ENCODE measurements at regions not wholly inside any gene's neighbourhood (a gene's known extent, or its start where the extent isn't known, plus 50 kb on each side); places are given as distances from the start of the nearest gene placed in this dataset.

DNA sequence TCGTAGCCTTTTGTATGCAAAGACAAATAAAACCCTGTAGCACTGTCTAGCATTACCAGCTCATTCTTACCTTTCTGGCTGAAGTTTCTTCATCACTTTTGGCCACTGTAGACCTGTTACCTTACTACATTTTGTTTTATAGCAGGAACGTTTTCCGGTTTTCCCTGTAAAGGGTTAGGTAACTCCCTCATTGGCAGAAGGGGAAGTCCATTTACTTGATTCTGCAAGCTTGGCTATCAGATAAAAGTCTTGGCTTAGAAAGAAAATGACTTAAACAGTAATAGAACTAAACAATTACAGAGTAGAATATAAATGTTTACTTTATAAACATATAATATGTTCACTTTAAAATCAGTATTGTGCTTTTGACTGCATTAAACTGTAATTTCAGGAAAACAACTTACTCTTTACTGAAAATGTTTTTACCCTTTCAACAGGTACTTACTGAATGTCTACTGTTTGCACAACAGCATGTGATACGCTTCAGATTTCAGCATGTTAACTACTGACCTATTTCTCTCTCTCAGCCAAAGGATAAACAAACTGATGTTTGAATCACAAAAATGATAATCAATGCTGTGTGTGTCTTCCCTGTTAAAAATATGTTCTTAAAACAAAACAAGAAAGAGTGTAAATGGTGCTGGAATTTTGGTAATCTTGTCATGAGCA lies 67.1 kb downstream of the OTUD1 start:
- TF ChIP-seq POLR2A (IDR thresholded peaks at IDR 0.05; ENCODE audit: low read depth, low read length) (no peak), NRF1 (conservative IDR thresholded peaks at IDR 0.05; ENCODE audit: low read depth, low read length) (no peak), MTA2 (IDR thresholded peaks at IDR 0.05; ENCODE audit: low read depth) (no peak), RAD21 (IDR thresholded peaks at IDR 0.05; ENCODE audit: insufficient read depth, low read depth, low read length) (no peak), CHD2 (IDR thresholded peaks at IDR 0.05; ENCODE audit: borderline replicate concordance, low read depth, low read length) (no peak)
- TF ChIP-seq, protein P1, sequence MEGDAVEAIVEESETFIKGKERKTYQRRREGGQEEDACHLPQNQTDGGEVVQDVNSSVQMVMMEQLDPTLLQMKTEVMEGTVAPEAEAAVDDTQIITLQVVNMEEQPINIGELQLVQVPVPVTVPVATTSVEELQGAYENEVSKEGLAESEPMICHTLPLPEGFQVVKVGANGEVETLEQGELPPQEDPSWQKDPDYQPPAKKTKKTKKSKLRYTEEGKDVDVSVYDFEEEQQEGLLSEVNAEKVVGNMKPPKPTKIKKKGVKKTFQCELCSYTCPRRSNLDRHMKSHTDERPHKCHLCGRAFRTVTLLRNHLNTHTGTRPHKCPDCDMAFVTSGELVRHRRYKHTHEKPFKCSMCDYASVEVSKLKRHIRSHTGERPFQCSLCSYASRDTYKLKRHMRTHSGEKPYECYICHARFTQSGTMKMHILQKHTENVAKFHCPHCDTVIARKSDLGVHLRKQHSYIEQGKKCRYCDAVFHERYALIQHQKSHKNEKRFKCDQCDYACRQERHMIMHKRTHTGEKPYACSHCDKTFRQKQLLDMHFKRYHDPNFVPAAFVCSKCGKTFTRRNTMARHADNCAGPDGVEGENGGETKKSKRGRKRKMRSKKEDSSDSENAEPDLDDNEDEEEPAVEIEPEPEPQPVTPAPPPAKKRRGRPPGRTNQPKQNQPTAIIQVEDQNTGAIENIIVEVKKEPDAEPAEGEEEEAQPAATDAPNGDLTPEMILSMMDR (IDR thresholded peaks at IDR 0.05 in 2 of 3, conservative IDR thresholded peaks at IDR 0.05 in 1 of 3; ENCODE audit: control insufficient read depth in 2 of 3, extremely low read depth in 1 of 3, insufficient read depth in 1 of 3, low read depth in 3 of 3, low read length in 3 of 3), result no peak

Data from GM12878 (cell line).